Spleen (tissue), 7 donors: ENCODE measurements at regions not wholly inside any gene's neighbourhood (a gene's known extent, or its start where the extent isn't known, plus 50 kb on each side); places are given as distances from the start of the nearest gene placed in this dataset.

Experiments
- POLR2A ChIP-seq, 3 donors: fragments of 450-650 bp; IDR thresholded peaks; one replicate each; pipeline ENCODE4 v1.5.1; 2017; ENCODE audit warnings: antibody characterized with exemption in 3 of 3, mild to moderate bottlenecking in 1 of 3
- POLR2AphosphoS5 ChIP-seq, 3 donors: sonication (generic); formaldehyde crosslinking; IDR thresholded peaks; one replicate each; pipeline ENCODE4 v1.5.1; 2017; ENCODE audit warnings: antibody characterized with exemption in 3 of 3
- TF ChIP-seq, protein P1 (sequence below), 11 experiments: fragments of 200-600 bp in 7 of 11; fragments of 450-650 bp in 4 of 11; sonication (generic) in 4 of 11; IDR thresholded peaks in 8 of 11; conservative IDR thresholded peaks in 3 of 11; 1 replicate in 7 of 11; 2 replicates in 4 of 11; pipeline versions ENCODE4 v1.4.0 to v1.8.0; 2016 to 2021; ENCODE audit warnings: antibody characterized with exemption in 11 of 11, inconsistent platforms in 4 of 11, mild to moderate bottlenecking in 1 of 11
- donor health status: DM: no; HTN: no; CAD: no; lungs with moderate emphysema.
- donor health status: DM: no; HTN: no; CAD: no.
- donor health status: DM: no; HTN: no; CAD: no.

DNA sequence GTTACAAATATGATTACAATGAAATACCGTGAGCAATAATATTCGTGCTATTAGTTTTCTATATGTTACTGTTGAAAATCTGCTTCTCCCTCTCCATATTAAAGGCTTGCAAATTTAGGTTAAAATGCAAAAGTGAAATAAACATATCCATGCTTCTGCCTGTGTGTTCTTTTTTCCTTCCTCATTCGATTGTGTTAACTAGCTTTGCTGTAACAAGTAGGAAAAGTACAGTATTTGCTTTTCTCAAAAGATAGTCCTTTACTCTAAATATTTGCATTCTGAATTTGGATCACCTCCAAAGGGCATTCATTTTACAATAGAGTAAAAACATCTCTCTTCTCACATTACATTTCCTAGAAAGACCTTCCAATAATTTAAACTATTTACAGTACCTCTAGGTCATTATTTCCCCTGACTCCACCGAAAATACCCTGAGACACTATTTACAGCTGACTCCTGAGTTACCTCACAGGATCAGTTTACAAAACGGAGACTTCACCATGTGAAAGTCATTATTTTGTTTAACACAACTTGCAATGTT is 835.0 kb upstream of the FANCL start:
- TF ChIP-seq, protein P1, sequence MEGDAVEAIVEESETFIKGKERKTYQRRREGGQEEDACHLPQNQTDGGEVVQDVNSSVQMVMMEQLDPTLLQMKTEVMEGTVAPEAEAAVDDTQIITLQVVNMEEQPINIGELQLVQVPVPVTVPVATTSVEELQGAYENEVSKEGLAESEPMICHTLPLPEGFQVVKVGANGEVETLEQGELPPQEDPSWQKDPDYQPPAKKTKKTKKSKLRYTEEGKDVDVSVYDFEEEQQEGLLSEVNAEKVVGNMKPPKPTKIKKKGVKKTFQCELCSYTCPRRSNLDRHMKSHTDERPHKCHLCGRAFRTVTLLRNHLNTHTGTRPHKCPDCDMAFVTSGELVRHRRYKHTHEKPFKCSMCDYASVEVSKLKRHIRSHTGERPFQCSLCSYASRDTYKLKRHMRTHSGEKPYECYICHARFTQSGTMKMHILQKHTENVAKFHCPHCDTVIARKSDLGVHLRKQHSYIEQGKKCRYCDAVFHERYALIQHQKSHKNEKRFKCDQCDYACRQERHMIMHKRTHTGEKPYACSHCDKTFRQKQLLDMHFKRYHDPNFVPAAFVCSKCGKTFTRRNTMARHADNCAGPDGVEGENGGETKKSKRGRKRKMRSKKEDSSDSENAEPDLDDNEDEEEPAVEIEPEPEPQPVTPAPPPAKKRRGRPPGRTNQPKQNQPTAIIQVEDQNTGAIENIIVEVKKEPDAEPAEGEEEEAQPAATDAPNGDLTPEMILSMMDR (IDR thresholded peaks at IDR 0.05 in 8 of 11, conservative IDR thresholded peaks at IDR 0.05 in 3 of 11): no peak
- no peak for TF ChIP-seq POLR2A (IDR thresholded peaks at IDR 0.05)
- TF ChIP-seq POLR2AphosphoS5 (IDR thresholded peaks at IDR 0.05): no peak
